ENCODE measurements at regions not wholly inside any gene's neighbourhood (a gene's known extent, or its start where the extent isn't known, plus 50 kb on each side); places are given as distances from the start of the nearest gene placed in this dataset.

- WGBS, 2 donors: 90 to 93% methylated on average over 11 of the region's 11 CpGs
- no peak for DNase-seq (ENCODE audit: low spot score in 2 of 2)
- TF ChIP-seq CTCF (IDR thresholded peaks at IDR 0.05) (no peak), POLR2A (IDR thresholded peaks at IDR 0.05) (no peak)
- intact Hi-C loops (cut with DNase I; ENCODE audit: low total_unique reads): no loop called here
- no peak overlapping the region for H3K4me3 ChIP-seq (ENCODE audit: low read depth, poor library complexity, severe bottlenecking)
Measured at GRCh38 chr2:120681696-120682288, 53.9 kb upstream of the GLI2 start.

DNA sequence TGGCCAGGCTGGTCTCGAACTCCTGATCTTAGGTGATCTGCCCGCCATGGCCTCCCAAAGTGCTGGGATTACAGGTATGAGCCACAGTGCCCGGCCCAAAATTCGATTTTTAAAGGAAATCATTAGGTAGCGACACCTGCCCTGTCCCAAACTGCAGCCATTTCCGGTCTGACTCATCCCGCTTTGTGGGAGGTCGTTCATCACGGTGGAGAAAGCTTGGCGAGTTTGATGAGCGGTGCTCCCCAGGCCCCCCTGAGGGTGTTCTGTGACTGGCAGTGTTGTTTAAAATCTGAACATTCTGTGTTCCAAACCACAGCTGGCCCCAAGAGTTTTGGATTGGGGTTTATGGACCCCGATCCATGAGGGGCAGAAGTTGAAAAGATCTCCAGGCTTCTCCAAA, 53.0 kb upstream of the GLI2 start:
- TF ChIP-seq CTCF (IDR thresholded peaks at IDR 0.05): no peak
- TF ChIP-seq POLR2A (IDR thresholded peaks at IDR 0.05): no peak
- intact Hi-C loops (cut with DNase I; ENCODE audit: low total_unique reads): no loop called here
- 61 to 71% methylated on average over 12 of the region's 12 CpGs for WGBS, 2 donors
- no peak overlapping the region for H3K4me3 ChIP-seq (ENCODE audit: low read depth, poor library complexity, severe bottlenecking)
- no peak for DNase-seq (ENCODE audit: low spot score in 2 of 2)

GRCh38 chr2:120683081-120683480, 52.6 kb upstream of the GLI2 start:
- no peak for DNase-seq (ENCODE audit: low spot score in 2 of 2)
- TF ChIP-seq POLR2A (IDR thresholded peaks at IDR 0.05): no peak
- no peak for TF ChIP-seq CTCF (IDR thresholded peaks at IDR 0.05)
- no peak overlapping the region for H3K4me3 ChIP-seq (ENCODE audit: low read depth, poor library complexity, severe bottlenecking)
- 65 to 78% methylated on average over 6 of the region's 6 CpGs for WGBS, 2 donors
- intact Hi-C loops (cut with DNase I; ENCODE audit: low total_unique reads): no loop called here

DNA sequence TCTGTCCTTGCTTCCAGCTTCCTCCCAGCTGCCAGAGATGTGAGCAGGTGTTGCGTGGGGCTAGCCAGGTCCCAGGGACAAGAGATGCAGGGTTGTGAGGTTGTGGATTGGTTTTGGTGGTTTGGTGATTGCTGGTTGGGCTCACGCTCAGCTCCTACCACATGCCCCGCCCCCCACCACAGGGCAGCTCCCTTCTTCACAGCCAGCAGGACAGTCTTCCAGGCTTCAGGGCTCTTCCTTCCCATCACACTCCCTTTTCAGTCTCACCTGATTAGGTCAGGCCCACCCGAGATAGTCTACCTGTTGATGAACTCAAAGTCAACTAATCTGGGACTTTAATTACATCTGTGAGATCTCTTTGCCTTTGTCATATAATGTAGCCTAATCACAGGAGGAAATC, 52.0 kb upstream of the GLI2 start:
- TF ChIP-seq POLR2A (IDR thresholded peaks at IDR 0.05): no peak
- no peak for TF ChIP-seq CTCF (IDR thresholded peaks at IDR 0.05)
- H3K4me3 ChIP-seq (ENCODE audit: low read depth, poor library complexity, severe bottlenecking): no peak overlapping the region
- DNase-seq (ENCODE audit: low spot score in 2 of 2): no peak
- intact Hi-C loops (cut with DNase I; ENCODE audit: low total_unique reads): no loop called here
- WGBS, 2 donors: 72 to 82% methylated on average over 4 of the region's 4 CpGs

DNA sequence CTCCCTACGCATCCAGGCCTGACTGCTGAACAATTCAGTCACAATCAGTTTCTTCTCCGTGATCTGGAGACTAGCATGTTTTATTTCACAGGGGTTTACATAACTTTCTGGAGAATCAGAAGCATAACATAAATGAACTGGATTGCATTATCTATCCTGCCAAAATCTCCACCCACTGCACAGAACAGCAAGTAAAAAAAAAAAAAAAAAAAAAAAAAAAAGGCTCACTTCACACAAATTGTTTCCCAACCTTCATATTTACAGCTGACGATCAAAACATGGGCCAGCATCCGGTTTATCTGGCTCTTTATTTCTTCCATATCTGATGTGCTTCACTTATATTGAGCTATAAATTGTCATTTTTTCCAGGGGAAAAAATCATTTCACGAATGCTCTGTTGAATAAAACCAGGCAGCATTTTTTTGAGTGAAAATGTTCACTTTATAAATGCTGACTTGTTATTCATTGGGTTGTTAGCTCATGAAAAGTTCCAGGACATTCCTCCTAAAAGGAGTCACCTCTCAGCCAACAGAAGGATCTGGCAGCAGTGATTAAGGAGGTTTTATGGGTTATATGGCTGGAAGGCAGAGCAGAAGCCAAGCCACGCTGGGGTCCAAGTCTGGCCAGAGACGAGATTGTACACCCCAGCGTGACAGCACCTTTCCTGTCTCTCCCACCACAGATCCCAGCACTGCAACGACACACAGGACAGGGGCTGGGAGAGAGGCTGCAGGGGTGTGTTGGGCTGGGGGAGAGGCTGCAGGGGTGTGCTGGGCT, 51.2 kb upstream of the GLI2 start:
- no peak for TF ChIP-seq POLR2A (IDR thresholded peaks at IDR 0.05)
- no peak for TF ChIP-seq CTCF (IDR thresholded peaks at IDR 0.05)
- H3K4me3 ChIP-seq (ENCODE audit: low read depth, poor library complexity, severe bottlenecking): no peak overlapping the region
- intact Hi-C loops (cut with DNase I; ENCODE audit: low total_unique reads): no loop called here
- no peak for DNase-seq (ENCODE audit: low spot score in 2 of 2)
- 48 to 49% methylated on average over 9 of the region's 9 CpGs for WGBS, 2 donors
